GM23338 (cell line): ENCODE measurements at regions not wholly inside any gene's neighbourhood (a gene's known extent, or its start where the extent isn't known, plus 50 kb on each side); places are given as distances from the start of the nearest gene placed in this dataset.

Experiments used
- CTCF ChIP-seq, 2 experiments: fragments of 200-600 bp in 1 of 2; sonication (generic) in 1 of 2; conservative IDR thresholded peaks; 2 replicates each; pipeline versions ENCODE4 v1.5.1 to v1.6.1; 2016 to 2017; ENCODE audit warnings: antibody characterized with exemption in 2 of 2, low read depth in 2 of 2, mild to moderate bottlenecking in 2 of 2, moderate library complexity in 1 of 2
- EZH2 ChIP-seq: fragments of 200-600 bp; sonication (generic); IDR thresholded peaks from one replicate; pipeline ENCODE4 v1.8.0; 2017; ENCODE audit warnings: antibody characterized with exemption, mild to moderate bottlenecking, low read depth; ENCODE audit not compliant: unreplicated experiment
- EZH2phosphoT487 ChIP-seq: fragments of 200-600 bp; sonication (generic); IDR thresholded peaks from one replicate; pipeline ENCODE4 v1.8.1; 2018; ENCODE audit warnings: antibody characterized with exemption; ENCODE audit not compliant: unreplicated experiment
- NANOG ChIP-seq: IDR thresholded peaks from 2 replicates; pipeline ENCODE4 v1.6.1; 2016; ENCODE audit warnings: antibody characterized with exemption, borderline replicate concordance
- POLR2AphosphoS5 ChIP-seq: IDR thresholded peaks from 2 replicates; pipeline ENCODE4 v1.6.1; 2016; ENCODE audit warnings: antibody characterized with exemption, low read depth
- REST ChIP-seq: IDR thresholded peaks from one replicate; pipeline ENCODE4 v1.6.1; 2018; ENCODE audit warnings: antibody characterized with exemption; ENCODE audit not compliant: unreplicated experiment
- STAT1 ChIP-seq: IDR thresholded peaks from one replicate; pipeline ENCODE4 v1.6.1; 2016; ENCODE audit warnings: antibody characterized with exemption; ENCODE audit not compliant: unreplicated experiment

- no peak for TF ChIP-seq REST
- no peak for TF ChIP-seq CTCF (conservative IDR thresholded peaks at IDR 0.05; ENCODE audit: low read depth in 2 of 2)
- no peak for TF ChIP-seq EZH2phosphoT487
- no peak for TF ChIP-seq POLR2AphosphoS5
- no peak for TF ChIP-seq EZH2
- no peak for TF ChIP-seq STAT1
- TF ChIP-seq NANOG: no peak
Measured at GRCh38 chr5:168013546-168013945, 277.9 kb upstream of the WWC1 start.
